ENCODE measurements at regions not wholly inside any gene's neighbourhood (a gene's known extent, or its start where the extent isn't known, plus 50 kb on each side); places are given as distances from the start of the nearest gene placed in this dataset.

- Histone ChIP-seq H3K27ac (ENCODE audit: low read length) (no peak overlapping the region), H3K9me3 (replicated peaks; ENCODE audit: insufficient read depth, low read length) (no peaks in the 10 kb centered on the region), H3K4me1 (ENCODE audit: low read length) (peaks cover 7% of the 10 kb centered on the region; the same call in 1 of the 2 replicates), H3K9me2 (replicated peaks; ENCODE audit: insufficient read depth, low read length) (no peaks in the 10 kb centered on the region), H3K79me2 (ENCODE audit: low read length) (no peaks in the 10 kb centered on the region), H3K36me3 (replicated peaks; ENCODE audit: insufficient read depth, low read length) (no peaks in the 10 kb centered on the region), H3K4me2 (ENCODE audit: low read depth, low read length) (no peak overlapping the region), H2AFZ (ENCODE audit: low read length) (no peak overlapping the region), H3K4me3 (ENCODE audit: low read length) (no peak overlapping the region), H4K20me1 (ENCODE audit: insufficient read depth, low read length) (no peaks in the 10 kb centered on the region), H3K27me3 (replicated peaks; ENCODE audit: insufficient read depth, low read length) (no peaks in the 10 kb centered on the region), H3F3A (ENCODE audit: insufficient read depth, low read length) (no peaks in the 10 kb centered on the region), H3K9ac (ENCODE audit: low read length) (no peak overlapping the region)
- DNase-seq, result no peak
- no peak for TF ChIP-seq EZH2phosphoT487 (IDR thresholded peaks at IDR 0.05; ENCODE audit: low read length)
- no peak for TF ChIP-seq CTCF (IDR thresholded peaks at IDR 0.05; ENCODE audit: low read length)
- TF ChIP-seq EZH2 (optimal IDR thresholded peaks at IDR 0.05; ENCODE audit: low read depth, low read length), result no peak
Measured at GRCh38 chr2:76288146-76288545, 577.4 kb upstream of the GCFC2 start.

GRCh38 chr2:76283350-76283749 lies 572.6 kb upstream of the GCFC2 start:
- no peaks in the 10 kb centered on the region for H3F3A ChIP-seq (ENCODE audit: insufficient read depth, low read length)
- H3K4me2 ChIP-seq (ENCODE audit: low read depth, low read length), result no peak overlapping the region
- H4K20me1 ChIP-seq (ENCODE audit: insufficient read depth, low read length), result no peaks in the 10 kb centered on the region
- H3K79me2 ChIP-seq (ENCODE audit: low read length), result no peaks in the 10 kb centered on the region
- no peak overlapping the region for H3K27ac ChIP-seq (ENCODE audit: low read length)
- TF ChIP-seq EZH2 (optimal IDR thresholded peaks at IDR 0.05; ENCODE audit: low read depth, low read length) (no peak), EZH2phosphoT487 (IDR thresholded peaks at IDR 0.05; ENCODE audit: low read length) (no peak)
- no peaks in the 10 kb centered on the region for H3K9me2 ChIP-seq (replicated peaks; ENCODE audit: insufficient read depth, low read length)
- no peak overlapping the region for H3K4me3 ChIP-seq (ENCODE audit: low read length)
- no peak overlapping the region for H3K9ac ChIP-seq (ENCODE audit: low read length)
- no peaks in the 10 kb centered on the region for H3K36me3 ChIP-seq (replicated peaks; ENCODE audit: insufficient read depth, low read length)
- no peak for DNase-seq
- no peak overlapping the region for H2AFZ ChIP-seq (ENCODE audit: low read length)
- no peaks in the 10 kb centered on the region for H3K9me3 ChIP-seq (replicated peaks; ENCODE audit: insufficient read depth, low read length)
- H3K27me3 ChIP-seq (replicated peaks; ENCODE audit: insufficient read depth, low read length), result no peaks in the 10 kb centered on the region
- peaks cover 8% of the 10 kb centered on the region; the same call in 1 of the 2 replicates for H3K4me1 ChIP-seq (ENCODE audit: low read length)

GRCh38 chr2:76281156-76281841 lies 570.6 kb upstream of the GCFC2 start:
- no peak overlapping the region for H3K9ac ChIP-seq (ENCODE audit: low read length)
- no peak for DNase-seq
- H3K79me2 ChIP-seq (ENCODE audit: low read length), result no peaks in the 10 kb centered on the region
- no peaks in the 10 kb centered on the region for H4K20me1 ChIP-seq (ENCODE audit: insufficient read depth, low read length)
- no peaks in the 10 kb centered on the region for H3K27me3 ChIP-seq (replicated peaks; ENCODE audit: insufficient read depth, low read length)
- no peaks in the 10 kb centered on the region for H3K9me3 ChIP-seq (replicated peaks; ENCODE audit: insufficient read depth, low read length)
- H3K4me1 ChIP-seq (ENCODE audit: low read length), result peaks cover 22% of the 10 kb centered on the region
- H3K27ac ChIP-seq (ENCODE audit: low read length), result no peak overlapping the region
- no peak overlapping the region for H3K4me2 ChIP-seq (ENCODE audit: low read depth, low read length)
- H3F3A ChIP-seq (ENCODE audit: insufficient read depth, low read length), result peaks cover 1% of the 10 kb centered on the region
- H3K9me2 ChIP-seq (replicated peaks; ENCODE audit: insufficient read depth, low read length), result no peaks in the 10 kb centered on the region
- H3K4me3 ChIP-seq (ENCODE audit: low read length), result no peak overlapping the region
- H2AFZ ChIP-seq (ENCODE audit: low read length), result no peak overlapping the region
- TF ChIP-seq CTCF (IDR thresholded peaks at IDR 0.05; ENCODE audit: low read length), result no peak
- no peak for TF ChIP-seq EZH2 (optimal IDR thresholded peaks at IDR 0.05; ENCODE audit: low read depth, low read length)
- TF ChIP-seq EZH2phosphoT487 (IDR thresholded peaks at IDR 0.05; ENCODE audit: low read length), result no peak
- no peaks in the 10 kb centered on the region for H3K36me3 ChIP-seq (replicated peaks; ENCODE audit: insufficient read depth, low read length)

- no peak overlapping the region for H3K9ac ChIP-seq (ENCODE audit: low read length)
- H3K4me3 ChIP-seq (ENCODE audit: low read length), result no peak overlapping the region
Measured at GRCh38 chr2:76280686-76281085, 570.0 kb upstream of the GCFC2 start.

More at GRCh38 chr2:76280686-76281085, 570.0 kb upstream of the GCFC2 start:
- H3K79me2 ChIP-seq (ENCODE audit: low read length), result no peaks in the 10 kb centered on the region
- peaks cover 26% of the 10 kb centered on the region for H3K4me1 ChIP-seq (ENCODE audit: low read length)
- H3K9me2 ChIP-seq (replicated peaks; ENCODE audit: insufficient read depth, low read length), result no peaks in the 10 kb centered on the region
- DNase-seq, result no peak
- no peaks in the 10 kb centered on the region for H3K27me3 ChIP-seq (replicated peaks; ENCODE audit: insufficient read depth, low read length)
- H3K27ac ChIP-seq (ENCODE audit: low read length), result no peak overlapping the region
- H3K36me3 ChIP-seq (replicated peaks; ENCODE audit: insufficient read depth, low read length), result no peaks in the 10 kb centered on the region
- TF ChIP-seq EZH2 (optimal IDR thresholded peaks at IDR 0.05; ENCODE audit: low read depth, low read length) (no peak), EZH2phosphoT487 (IDR thresholded peaks at IDR 0.05; ENCODE audit: low read length) (no peak), CTCF (IDR thresholded peaks at IDR 0.05; ENCODE audit: low read length) (no peak)
- H3F3A ChIP-seq (ENCODE audit: insufficient read depth, low read length), result peaks cover 7% of the 10 kb centered on the region
- H3K4me2 ChIP-seq (ENCODE audit: low read depth, low read length), result no peak overlapping the region
- no peaks in the 10 kb centered on the region for H4K20me1 ChIP-seq (ENCODE audit: insufficient read depth, low read length)
- no peak overlapping the region for H2AFZ ChIP-seq (ENCODE audit: low read length)
- H3K9me3 ChIP-seq (replicated peaks; ENCODE audit: insufficient read depth, low read length), result no peaks in the 10 kb centered on the region
